SU-DHL-6 (cell line): ENCODE measurements at regions not wholly inside any gene's neighbourhood (a gene's known extent, or its start where the extent isn't known, plus 50 kb on each side); places are given as distances from the start of the nearest gene placed in this dataset.

Source experiments
- H2AFZ ChIP-seq: fragments of 200-600 bp; sonication (generic); 2 replicates; pipeline ENCODE4 v1.6.1; 2014; ENCODE audit warnings: low read depth, mild to moderate bottlenecking, moderate library complexity, mixed read lengths, antibody characterized with exemption, low read length; ENCODE audit not compliant: severe bottlenecking
- H3F3A ChIP-seq: fragments of 200-600 bp; shearing (Covaris generic); 2 replicates; pipeline ENCODE4 v1.6.0; 2016; ENCODE audit warnings: antibody characterized with exemption, mild to moderate bottlenecking; ENCODE audit not compliant: insufficient read depth
- H3K27ac ChIP-seq: fragments of 200-600 bp; sonication (generic); 2 replicates; pipeline ENCODE4 v1.5.1; 2016; ENCODE audit warnings: low read depth, mild to moderate bottlenecking, low read length, moderate library complexity, mixed read lengths
- H3K27me3 ChIP-seq: fragments of 200-600 bp; sonication (generic), shearing (Covaris generic); 2 replicates; pipeline ENCODE4 v1.6.0; 2014; ENCODE audit warnings: mild to moderate bottlenecking, low read length
- H3K36me3 ChIP-seq: fragments of 200-600 bp; sonication (generic); 2 replicates; pipeline ENCODE4 v1.6.1; 2014; ENCODE audit warnings: mild to moderate bottlenecking, low read length, mixed read lengths
- H3K4me2 ChIP-seq: fragments of 300-600, 200-600 bp; shearing (Covaris generic), sonication (generic); 2 replicates; pipeline ENCODE4 v1.6.0; 2014; ENCODE audit warnings: low read length, low read depth, mild to moderate bottlenecking; ENCODE audit not compliant: poor library complexity, severe bottlenecking
- H3K4me3 ChIP-seq: fragments of 200-600 bp; sonication (generic); 2 replicates; pipeline ENCODE4 v1.5.1; 2014; ENCODE audit warnings: antibody characterized with exemption, low read length, mild to moderate bottlenecking, mixed read lengths; ENCODE audit not compliant: insufficient read depth, poor library complexity, severe bottlenecking
- H3K79me2 ChIP-seq: fragments of 200-600 bp; sonication (generic); 2 replicates; pipeline ENCODE4 v1.6.1; 2014; ENCODE audit warnings: mild to moderate bottlenecking, low read length, moderate library complexity; ENCODE audit not compliant: insufficient read depth
- H3K9ac ChIP-seq: fragments of 200-600 bp; sonication (generic); 2 replicates; pipeline ENCODE4 v1.7.0; 2014; ENCODE audit warnings: mild to moderate bottlenecking, low read length
- H3K9me2 ChIP-seq: fragments of 200-600 bp; sonication (generic); replicated peaks from 2 replicates; pipeline ENCODE4 v1.6.1; 2014; ENCODE audit warnings: low read length; ENCODE audit not compliant: insufficient read depth
- H3K9me3 ChIP-seq: fragments of 200-600 bp; sonication (generic); 2 replicates; pipeline ENCODE4 v1.6.1; 2014; ENCODE audit warnings: low read length, mixed read lengths; ENCODE audit not compliant: insufficient read depth
- H4K20me1 ChIP-seq: fragments of 200-600 bp; sonication (generic); 2 replicates; pipeline ENCODE4 v1.6.1; 2014; ENCODE audit warnings: low read depth, mild to moderate bottlenecking, antibody characterized with exemption, low read length, moderate library complexity, mixed read lengths
- CTCF ChIP-seq: fragments of 200-600 bp; sonication (generic); IDR thresholded peaks from one replicate; pipeline ENCODE4 v1.5.1; 2017; ENCODE audit warnings: antibody characterized with exemption, mild to moderate bottlenecking, low read length, moderate library complexity; ENCODE audit not compliant: insufficient read depth, poor library complexity, severe bottlenecking
- EZH2phosphoT487 ChIP-seq: fragments of 200-600 bp; sonication (generic), shearing (Covaris generic); conservative IDR thresholded peaks from 2 replicates; pipeline ENCODE4 v1.6.1; 2018; ENCODE audit warnings: mild to moderate bottlenecking, antibody characterized with exemption, low read length, moderate library complexity, mixed read lengths

GRCh38 chr1:98299861-98300260 is 361.7 kb upstream of the SNX7 start:
- Histone ChIP-seq H3K27ac (no peak overlapping the region), H3K9me3 (no peaks in the 10 kb centered on the region), H3K4me2 (no peak overlapping the region), H3K9ac (no peak overlapping the region), H3F3A (no peaks in the 10 kb centered on the region), H3K4me3 (no peak overlapping the region), H3K36me3 (no peaks in the 10 kb centered on the region), H3K79me2 (no peaks in the 10 kb centered on the region), H2AFZ (no peak overlapping the region), H3K27me3 (no peaks in the 10 kb centered on the region), H4K20me1 (no peaks in the 10 kb centered on the region), H3K9me2 (no peaks in the 10 kb centered on the region)
- TF ChIP-seq CTCF = no peak
- TF ChIP-seq EZH2phosphoT487 = no peak

GRCh38 chr1:98299313-98299712 is 362.2 kb upstream of the SNX7 start:
- H3K27ac ChIP-seq = no peak overlapping the region
- no peaks in the 10 kb centered on the region for H3F3A ChIP-seq
- no peaks in the 10 kb centered on the region for H3K79me2 ChIP-seq
- H3K9ac ChIP-seq = no peak overlapping the region
- no peak overlapping the region for H3K4me2 ChIP-seq
- no peak overlapping the region for H3K4me3 ChIP-seq
- no peak overlapping the region for H2AFZ ChIP-seq
- no peaks in the 10 kb centered on the region for H3K27me3 ChIP-seq
- no peaks in the 10 kb centered on the region for H3K9me2 ChIP-seq
- TF ChIP-seq CTCF (no peak), EZH2phosphoT487 (no peak)
- no peaks in the 10 kb centered on the region for H3K9me3 ChIP-seq
- H3K36me3 ChIP-seq = no peaks in the 10 kb centered on the region
- no peaks in the 10 kb centered on the region for H4K20me1 ChIP-seq

GRCh38 chr1:98298319-98298718 is 363.2 kb upstream of the SNX7 start:
- H3K9me2 ChIP-seq = no peaks in the 10 kb centered on the region
- no peak overlapping the region for H3K4me3 ChIP-seq
- TF ChIP-seq CTCF = no peak
- TF ChIP-seq EZH2phosphoT487 = no peak
- no peaks in the 10 kb centered on the region for H4K20me1 ChIP-seq
- no peak overlapping the region for H2AFZ ChIP-seq
- H3F3A ChIP-seq = no peaks in the 10 kb centered on the region
- no peak overlapping the region for H3K4me2 ChIP-seq
- H3K36me3 ChIP-seq = no peaks in the 10 kb centered on the region
- no peak overlapping the region for H3K9ac ChIP-seq
- no peaks in the 10 kb centered on the region for H3K79me2 ChIP-seq
- no peak overlapping the region for H3K27ac ChIP-seq
- no peaks in the 10 kb centered on the region for H3K9me3 ChIP-seq
- H3K27me3 ChIP-seq = no peaks in the 10 kb centered on the region

GRCh38 chr1:98296681-98297080 is 364.8 kb upstream of the SNX7 start:
- no peaks in the 10 kb centered on the region for H3F3A ChIP-seq
- H3K4me2 ChIP-seq = no peak overlapping the region
- no peak overlapping the region for H3K27ac ChIP-seq
- H3K9me3 ChIP-seq = no peaks in the 10 kb centered on the region
- no peaks in the 10 kb centered on the region for H3K36me3 ChIP-seq
- no peak overlapping the region for H3K9ac ChIP-seq
- H2AFZ ChIP-seq = no peak overlapping the region
- TF ChIP-seq CTCF = no peak
- TF ChIP-seq EZH2phosphoT487 = no peak
- H4K20me1 ChIP-seq = no peaks in the 10 kb centered on the region
- no peak overlapping the region for H3K4me3 ChIP-seq
- no peaks in the 10 kb centered on the region for H3K79me2 ChIP-seq
- H3K9me2 ChIP-seq = no peaks in the 10 kb centered on the region
- no peaks in the 10 kb centered on the region for H3K27me3 ChIP-seq
